Smooth muscle cell of the brain vasculature (primary cell): ENCODE measurements at regions not wholly inside any gene's neighbourhood (a gene's known extent, or its start where the extent isn't known, plus 50 kb on each side); places are given as distances from the start of the nearest gene placed in this dataset.

Source experiments
- DNase-seq: peaks from one replicate; pipeline ENCODE4 v3.0.0-alpha.2; 2012; ENCODE audit warnings: low read depth, low spot score

DNA sequence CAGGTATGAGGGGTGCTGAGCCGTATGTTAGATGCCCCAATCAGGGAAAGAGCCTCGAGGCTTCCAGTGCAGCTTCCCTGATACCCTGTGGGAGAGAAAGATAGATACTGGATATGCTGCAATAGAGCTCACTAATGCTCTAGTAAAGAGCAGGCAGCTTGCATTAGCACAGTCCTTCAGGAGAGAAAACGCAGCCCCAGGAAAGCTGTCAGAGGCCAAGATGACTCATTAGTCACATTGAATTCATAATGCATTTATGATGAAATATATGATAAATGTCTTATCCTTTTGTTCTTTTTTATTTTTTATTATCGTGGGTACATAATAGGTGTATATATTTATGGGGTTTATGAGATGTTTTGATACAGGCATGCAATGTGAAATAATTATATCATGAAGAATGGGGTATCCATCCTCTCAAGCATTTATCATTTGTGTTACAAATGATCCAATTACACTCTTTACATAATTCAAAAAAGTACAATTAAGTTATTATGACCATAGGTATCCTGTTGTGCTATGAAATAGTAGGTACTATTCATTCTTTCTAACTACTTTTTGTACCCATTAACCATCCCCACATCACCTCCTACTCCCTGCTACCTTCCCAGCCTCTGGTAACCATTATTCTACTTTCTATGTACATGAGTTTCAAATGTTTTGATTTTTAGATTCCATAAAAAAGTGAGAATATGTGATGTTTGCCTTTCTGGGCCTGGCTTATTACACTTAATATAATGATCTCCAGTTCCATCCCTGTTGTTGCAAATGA lies 94.5 kb upstream of the TOP3B start:
- DNase-seq: no peak

DNA sequence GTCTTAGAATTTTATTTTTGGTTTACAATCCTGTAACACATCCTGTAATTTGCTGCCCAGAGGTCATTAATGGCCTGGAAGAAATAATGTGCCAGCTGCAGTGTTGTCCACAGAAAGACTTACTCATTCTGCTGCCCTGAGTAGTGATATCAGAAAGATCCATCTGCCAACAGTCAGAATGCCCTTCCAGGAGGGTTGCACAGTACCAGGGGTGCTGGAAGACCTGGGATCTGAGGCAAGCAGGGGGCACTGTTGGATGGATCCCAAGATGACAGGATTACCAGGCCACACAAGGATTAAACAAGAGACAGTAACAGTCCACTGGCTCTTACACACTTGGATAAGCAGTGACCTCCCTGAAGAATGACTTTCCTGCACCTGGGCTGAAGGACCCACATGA lies 93.8 kb upstream of the TOP3B start:
- no peak for DNase-seq

DNA sequence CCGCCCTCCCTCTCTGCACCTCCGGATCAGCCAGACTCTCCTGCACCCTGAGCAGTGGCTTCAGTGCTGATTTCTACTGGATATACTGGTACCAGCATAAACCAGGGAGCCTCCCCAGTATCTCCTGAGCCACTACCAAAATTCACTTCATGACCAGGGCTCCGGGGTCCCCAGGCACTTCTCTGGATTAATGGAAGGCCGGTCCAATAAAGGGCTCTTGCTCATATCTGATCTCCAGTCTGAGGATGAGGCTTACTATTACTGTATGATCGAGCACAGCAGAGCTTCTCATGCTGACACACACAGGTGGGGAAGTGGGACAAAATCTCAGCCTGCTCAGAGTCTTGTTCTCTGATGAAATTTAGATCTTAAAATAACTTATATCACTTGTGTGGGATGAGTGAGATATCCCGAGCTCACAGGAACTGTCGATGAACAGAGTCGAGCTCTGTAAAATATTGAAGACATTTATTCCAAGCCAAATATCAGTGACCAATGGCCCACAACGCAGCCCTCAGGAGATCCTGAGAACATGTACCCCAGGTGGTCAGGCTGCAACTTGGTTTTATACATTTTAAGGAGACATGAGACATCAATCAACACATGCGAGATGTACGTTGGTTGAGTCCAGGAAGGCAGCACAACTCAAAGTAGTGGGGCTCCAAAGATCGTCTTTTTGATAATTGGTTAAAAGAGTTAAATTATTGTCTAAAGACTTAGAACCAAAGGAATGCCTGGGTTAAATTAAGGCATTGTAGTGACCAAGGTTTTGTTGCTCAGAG lies 93.0 kb upstream of the TOP3B start:
- DNase-seq: no peak

DNA sequence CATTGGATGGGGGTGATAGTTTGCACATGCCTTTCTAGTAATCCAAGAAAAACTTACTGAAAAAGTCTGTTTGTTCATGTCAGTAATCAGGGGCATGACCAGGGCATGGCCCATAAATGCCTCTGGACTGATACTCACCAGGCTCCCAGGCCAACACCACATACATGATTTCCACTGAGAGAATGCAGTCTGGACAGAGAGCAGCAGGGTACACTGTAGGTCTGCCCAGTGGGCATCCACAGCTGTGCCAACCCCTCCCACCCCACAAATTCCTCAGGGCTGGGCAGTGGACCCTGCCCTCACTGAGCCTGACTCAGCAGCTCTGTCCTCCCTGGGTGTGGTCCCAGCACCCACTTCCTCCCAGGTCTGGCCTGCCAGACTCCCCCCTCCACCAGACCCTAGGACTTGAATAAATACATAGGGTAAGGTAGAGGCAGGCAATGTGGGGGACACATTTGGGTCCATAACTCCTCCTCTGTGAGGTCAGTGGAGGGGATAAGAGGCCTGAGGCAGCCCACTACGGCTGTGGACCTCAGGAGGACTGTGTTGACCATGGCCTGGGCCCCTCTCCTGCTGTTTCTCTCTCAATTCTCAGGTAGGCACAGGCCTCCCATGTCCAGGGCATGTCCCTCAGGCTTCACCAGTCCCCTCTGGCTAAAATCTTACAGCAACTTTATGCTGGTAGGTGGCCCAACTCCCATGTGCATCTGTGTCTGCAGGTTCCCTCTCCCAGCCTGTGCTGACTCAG lies 92.2 kb upstream of the TOP3B start:
- no peak for DNase-seq

DNA sequence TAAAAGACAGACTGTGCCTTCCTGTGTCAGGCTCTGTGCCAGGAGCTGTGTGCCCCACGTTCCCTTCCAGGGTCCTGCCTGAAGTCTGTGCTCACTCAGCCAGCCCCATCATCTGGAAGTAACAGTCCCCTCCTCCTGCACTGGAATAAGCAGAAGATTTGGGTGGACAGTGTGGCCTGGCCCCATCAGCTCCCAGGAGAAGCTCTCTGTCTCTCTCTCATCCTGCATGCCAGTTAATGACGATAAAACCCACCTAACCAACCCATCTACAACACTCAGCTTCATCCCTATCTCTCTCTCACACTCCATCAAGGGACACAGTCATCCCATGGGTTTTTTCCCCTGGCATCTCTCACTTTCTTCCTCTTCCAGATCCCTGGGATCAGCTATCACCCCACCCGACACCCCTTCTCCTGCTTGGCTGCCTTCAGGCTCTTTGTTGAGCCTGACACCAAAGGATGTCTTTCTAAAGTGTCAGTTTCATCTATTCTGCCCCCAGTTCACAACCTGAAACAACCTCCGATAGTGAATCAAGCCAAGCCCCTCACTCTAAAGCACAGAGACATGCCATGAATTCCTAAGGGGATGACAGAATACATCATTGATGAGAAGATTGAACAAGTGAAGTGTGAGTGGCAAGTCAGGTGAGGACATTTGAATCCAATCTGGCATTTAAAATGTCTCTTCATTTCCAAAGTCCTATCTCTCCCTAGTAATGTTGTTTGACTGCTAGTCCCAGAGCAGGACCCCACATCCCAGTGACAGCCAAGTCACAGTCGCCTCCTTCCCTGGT lies 91.4 kb upstream of the TOP3B start:
- no peak for DNase-seq

DNA sequence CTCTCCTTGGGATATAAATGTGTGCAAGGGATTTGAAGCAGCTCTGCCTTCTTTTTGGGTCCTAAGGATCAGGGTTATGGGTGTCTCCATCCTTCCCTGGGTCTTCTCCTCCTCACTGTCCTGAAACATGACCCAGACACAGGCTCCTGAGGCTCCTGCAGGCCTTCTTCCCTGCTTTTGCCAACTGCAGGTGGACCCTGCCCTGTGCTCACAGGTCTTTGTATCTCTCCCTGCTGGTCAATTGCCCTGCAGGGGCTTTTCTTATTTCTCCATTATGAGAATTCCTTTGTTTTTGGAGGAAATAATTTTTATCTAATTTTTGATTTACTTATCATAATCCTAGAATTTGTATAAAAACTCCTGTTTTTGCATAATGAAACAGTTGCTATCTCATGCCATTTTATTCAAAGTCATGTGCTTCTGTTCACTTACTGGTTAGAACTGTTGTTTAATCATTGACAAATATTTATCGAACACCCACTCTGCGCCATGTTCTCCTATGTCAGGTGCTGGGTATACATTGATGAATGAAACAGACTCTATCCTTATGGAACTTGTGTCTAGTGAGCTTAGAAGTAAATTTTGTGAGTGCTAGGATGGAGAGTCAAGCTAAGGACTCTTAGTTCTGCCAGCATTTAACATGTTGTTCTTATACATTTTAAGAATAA lies 89.7 kb upstream of the TOP3B start:
- DNase-seq: no peak

DNA sequence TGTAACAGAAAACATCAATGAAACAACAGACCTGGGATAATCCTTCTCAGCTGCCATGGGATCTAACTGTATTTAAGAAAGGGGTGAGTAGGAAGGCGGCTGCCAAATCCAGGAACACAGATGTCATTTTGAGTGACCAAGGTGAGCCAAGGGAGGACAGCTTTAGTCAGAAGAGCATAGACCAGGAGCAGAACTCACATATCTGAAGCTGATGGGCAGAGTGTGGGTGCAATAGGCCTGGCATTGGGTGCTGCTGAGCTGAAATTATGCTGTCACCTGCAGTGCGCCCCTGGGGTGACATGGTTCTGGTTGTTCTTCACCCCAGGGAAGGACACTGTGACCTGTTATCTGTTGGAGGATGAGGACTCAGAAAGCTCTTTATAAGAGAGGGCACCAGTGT lies 88.9 kb upstream of the TOP3B start:
- DNase-seq: no peak

DNA sequence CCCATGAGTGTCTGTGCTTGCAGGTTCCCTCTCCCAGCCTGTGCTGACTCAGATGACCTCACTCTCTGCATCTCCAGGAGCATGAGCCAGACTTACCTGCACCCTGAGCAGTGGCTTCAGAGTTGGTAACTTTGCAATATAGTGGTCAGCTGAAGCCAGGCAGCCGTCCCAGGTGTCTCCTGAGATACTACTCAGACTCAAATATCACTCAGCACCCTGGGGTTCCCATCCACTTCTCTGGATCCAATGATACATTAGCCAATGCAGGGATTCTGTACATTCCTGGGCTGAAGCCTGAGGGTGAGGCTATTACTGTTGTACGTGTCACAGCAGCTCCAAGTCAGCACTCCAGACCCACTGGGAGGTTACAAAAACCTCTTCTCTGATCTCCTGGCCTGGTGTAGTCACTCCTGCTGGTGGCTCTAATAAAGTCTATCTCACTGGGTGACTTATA lies 87.8 kb upstream of the TOP3B start:
- DNase-seq: no peak

DNA sequence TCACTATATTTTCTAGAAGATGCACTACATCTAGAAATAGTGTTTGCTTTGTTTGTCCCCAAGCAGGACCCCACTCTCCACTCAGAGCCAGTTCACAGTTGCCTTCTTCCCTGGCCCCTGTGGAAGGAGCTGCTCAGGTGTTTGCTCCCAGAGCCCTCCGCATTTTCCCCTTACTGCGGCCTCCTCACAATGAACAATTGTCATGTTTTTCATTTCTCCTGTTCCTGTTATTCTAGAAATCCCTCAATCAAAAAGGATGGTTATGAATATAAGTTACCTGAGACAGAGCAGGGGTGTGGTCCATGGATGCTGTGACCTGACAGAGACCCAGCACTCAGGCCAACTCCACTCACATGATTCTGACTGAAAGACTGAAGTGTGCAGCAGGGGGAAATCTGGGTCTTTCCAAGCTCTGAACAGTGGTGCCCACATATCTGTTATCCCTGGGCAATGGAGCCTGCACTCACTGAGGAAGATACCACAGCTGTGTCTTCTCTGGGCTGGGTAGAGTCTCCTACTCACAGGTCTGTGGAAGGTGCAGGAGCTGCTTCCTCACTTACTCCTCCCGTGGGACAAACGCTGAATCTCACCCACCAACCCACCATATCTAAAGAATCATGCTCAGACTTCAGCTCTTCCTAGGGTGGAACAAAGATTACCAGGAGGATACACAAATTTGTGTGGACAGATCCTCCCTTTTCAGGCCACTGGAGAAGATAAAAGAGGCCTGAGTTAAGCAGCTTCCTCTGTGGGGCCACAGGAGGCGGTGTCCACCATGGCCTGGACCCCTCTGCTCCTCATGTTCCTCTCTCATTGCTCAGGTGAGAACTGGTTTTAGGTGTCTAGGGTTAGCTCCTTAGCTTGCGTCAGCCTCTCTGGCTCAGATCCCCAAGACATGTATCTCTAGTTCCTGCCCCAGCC lies 87.1 kb upstream of the TOP3B start:
- no peak for DNase-seq

DNA sequence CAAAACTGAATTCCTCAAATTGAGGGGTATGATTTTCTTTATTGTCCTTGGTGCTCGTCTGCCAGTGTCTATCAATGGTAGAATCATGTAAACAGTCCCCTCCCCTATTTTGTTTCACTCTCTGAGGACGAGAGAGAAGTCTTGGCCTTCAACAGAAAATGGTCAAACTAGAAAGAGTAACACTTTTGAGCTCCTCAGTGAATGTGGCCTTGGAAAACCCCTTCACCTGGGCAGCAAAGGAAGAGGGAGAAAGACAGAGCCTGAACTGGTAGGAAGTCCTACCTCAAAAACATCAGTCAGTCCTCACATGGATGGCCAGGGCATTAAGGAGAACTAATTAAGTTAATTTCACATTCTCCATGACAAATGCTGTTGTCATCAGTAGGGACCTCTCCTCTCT lies 86.1 kb upstream of the TOP3B start:
- DNase-seq: no peak

DNA sequence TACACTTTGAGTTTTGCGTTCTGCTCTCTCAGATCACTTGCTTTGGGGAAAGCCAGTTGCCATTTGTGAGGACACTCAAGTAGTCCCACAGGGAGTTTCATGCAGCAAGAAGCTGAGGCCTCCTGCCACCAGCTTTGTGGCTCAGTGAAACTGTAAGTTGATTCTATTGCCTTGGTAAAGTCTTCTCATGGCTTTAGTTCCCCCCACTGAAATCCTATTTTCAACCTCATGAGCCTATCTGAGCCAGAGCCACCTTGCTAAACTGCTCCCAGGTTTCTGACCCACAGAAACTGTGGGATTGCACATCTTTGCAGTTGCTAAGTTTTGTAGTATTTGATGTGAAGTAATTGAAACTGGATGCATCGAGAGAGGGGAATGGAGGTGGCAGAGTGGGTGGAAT lies 85.4 kb upstream of the TOP3B start:
- no peak for DNase-seq

DNA sequence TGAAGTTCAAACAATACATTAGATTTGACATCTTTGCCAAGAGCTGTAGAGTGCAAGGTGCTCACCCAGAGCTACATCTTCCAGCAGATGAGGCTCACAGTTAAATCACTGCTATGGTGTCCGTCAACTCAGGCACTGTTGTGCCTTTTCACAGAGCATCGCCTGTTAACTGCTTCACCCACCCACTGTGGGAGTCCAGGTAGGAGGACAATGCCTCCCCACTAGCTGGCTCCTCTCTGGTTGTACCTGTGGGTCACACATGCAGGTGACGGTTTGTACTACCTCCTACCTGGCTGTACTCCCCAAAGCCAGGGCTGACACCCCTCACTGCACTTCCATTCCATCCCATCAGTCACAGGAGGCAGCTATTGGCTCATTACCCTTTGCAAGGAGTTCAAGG lies 84.6 kb upstream of the TOP3B start:
- no peak for DNase-seq

DNA sequence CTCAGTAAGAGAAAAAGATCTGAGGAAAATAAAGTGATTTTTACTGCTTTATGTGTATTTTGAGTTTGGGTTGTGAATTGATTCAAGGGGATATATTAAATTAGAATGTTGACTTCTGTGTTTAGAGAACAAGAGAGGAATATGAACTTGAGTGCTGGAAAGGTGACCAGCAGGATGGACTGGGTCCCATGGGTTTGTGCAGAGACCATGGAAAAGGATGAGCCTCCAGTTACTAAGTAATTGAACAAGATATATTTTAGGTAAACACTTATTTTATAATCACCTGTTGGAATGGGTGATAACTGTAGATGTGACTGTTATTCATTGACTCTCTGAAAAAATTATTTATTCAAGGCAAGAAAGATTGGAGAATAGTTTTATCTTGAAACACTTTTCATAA lies 82.0 kb upstream of the TOP3B start:
- no peak for DNase-seq

DNA sequence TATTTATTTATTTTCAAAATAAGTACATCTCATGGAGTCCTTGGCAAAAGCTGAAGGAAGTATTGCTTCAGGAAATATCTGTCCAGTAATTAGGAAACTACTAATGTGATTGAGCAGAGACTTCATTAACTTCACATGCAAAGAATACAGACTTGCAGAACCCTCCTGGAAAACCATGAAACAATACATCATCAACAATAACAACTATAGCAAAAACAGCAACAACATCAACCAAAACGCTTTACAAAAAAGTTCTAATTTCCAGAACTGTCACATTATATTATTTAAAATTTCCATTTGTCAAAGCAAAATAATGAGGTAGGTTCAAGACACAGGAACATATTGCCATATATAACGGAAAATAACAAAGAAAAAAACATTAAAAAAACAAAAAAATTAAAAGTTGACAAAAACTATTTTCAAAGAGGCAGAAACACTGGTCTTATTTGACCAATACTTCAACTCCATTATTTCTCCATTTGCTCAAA lies 79.8 kb upstream of the TOP3B start:
- DNase-seq: no peak

DNA sequence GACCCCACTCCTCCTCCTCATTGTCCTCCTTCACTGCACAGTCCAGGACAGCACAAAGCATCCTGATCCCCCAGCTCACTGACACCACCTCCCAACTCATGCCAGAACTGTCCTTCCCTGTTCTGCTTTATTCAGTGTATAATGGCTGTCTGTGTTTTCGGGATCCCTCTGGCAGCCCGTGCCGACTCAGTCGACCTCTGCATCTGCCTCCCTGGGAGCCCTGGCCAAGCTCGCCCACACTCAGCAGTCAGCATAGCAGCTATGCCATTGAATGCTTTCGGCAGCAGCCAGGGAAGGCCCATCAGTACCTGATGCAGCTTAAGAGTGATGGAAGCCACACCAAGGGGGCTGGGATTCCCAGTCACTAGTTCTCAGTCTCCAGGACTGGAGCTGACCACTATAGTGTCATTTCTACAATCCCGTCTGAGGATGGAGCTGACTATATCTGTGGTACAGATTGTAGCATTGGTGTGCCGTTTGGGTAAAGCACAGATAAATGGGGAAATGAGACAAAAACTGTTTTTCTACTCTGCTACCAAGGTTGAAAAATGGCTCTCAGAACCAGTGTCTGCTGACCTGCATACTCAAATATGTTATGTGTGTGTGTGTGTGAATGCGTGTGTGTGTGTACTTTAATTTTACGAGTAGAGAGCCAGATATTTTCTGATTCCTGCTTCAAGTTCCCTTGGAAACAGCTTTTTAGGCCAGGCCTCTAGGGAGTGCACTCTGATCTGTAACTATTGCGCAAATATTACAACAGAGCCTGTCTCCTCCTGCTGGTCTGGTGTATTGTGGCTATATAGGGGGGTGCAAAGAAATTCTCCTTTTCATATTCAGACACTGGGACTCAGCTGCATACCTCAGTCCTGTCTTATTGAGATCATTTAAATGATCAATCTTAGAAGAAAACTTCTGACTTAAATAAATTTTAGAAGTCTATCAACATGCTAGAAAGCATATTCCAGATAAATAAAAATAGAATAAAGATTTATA lies 78.8 kb upstream of the TOP3B start:
- no peak for DNase-seq

DNA sequence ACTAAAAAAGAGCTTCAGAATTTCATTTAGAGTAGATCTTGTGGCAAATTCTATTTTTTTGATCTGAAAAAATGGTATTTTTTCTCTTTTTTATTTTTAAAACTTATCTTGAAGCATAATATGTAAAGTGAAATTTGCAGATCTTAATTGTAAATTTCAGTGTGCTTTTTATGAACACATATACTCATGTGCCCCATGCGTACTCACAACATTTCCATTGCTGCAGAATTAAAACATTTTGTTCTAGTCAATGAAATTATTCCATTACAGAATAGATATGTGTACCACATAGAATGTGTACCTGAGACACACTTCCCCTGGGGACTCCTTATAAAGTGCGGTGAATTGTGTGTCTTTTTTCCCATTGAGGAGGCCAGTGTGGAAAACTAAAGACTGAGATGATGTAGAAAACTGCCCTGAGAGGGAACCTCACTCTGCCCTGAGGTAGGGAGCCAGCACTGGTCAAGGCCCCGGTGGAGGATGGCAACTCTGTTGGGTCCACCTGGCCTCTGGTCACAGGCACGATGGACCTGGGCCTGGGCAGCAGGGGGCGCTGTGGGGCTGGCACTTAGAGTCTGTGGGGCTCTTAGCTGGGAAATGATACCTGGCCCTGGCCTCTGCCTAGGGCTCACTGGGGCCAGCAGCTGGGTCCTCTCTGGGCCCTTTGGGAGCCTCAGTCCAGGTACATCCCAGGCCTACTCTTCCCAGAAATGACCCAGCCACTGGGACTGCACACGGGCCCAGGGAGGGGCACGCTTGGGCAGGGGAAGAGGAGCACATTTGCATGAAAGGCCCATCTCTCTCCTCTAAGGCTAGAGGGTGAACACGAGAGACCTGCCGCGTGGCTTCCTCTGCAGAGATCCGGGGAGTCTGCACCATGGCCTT lies 77.9 kb upstream of the TOP3B start:
- no peak for DNase-seq

DNA sequence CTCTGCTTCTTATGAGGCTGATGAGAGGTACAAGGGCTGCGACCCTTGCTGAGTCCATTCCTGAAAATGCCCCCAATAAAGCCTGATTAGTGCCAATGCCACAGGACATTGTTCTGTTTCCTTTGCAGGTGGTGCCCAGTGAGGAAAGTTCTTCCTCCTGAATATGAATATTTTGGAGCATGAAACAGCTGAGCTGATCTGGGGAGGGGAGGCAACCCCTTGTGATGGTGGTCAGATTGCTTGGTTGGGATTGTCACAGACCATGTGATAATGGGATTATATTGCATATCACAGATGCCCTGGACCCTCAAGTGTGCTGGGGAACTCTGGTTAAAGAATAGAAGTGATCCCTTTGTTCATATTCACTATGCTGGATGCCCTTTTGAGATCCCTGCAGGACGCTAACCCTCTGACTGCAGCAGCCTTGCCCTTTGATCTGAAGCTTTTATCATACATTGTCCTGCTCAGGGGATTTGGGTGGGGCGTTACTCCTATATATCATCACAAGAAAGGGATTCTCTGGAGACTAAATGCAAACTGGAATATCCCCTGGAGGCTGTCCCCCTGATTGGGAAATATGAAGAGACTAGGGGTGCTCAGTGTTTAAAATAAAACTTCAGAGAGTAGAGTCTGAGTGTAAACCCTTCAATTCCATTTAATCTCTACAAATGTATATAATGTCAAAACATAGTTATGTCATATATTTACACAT lies 76.9 kb upstream of the TOP3B start:
- DNase-seq: no peak
